Esophagus mucosa (tissue), 1 donor: ENCODE measurements at regions not wholly inside any gene's neighbourhood (a gene's known extent, or its start where the extent isn't known, plus 50 kb on each side); places are given as distances from the start of the nearest gene placed in this dataset.
"Not testable (repeated sequence)": the region's sequence is repeated elsewhere in the genome, so short reads cannot be mapped to it uniquely, and the experiment has no call there.

Source experiments
- ATAC-seq: fragments of 200-7000 bp; cut with Tn5 transposase; one replicate; pipeline ENCODE4 v1.9.1; 2020
- donor health status: DM: yes; HTN: yes; CAD: no.

- no peak for ATAC-seq
Observed at GRCh38 chr15:25624504-25625177, 185.8 kb upstream of the UBE3A start.

- ATAC-seq = no peak
Observed at GRCh38 chr15:25623708-25624107, 184.9 kb upstream of the UBE3A start.

GRCh38 chr15:25620466-25620865, 181.6 kb upstream of the UBE3A start:
- no peak for ATAC-seq

GRCh38 chr15:25619761-25620160, 180.9 kb upstream of the UBE3A start:
- ATAC-seq = no peak

- ATAC-seq = no peak
Observed at GRCh38 chr15:25619076-25619475, 180.3 kb upstream of the UBE3A start.

- ATAC-seq = no peak
Observed at GRCh38 chr15:25618161-25618560, 179.3 kb upstream of the UBE3A start.

GRCh38 chr15:25616471-25616870, 177.6 kb upstream of the UBE3A start:
- no peak for ATAC-seq

GRCh38 chr15:25613134-25613533, 174.3 kb upstream of the UBE3A start:
- ATAC-seq = no peak

- ATAC-seq = peak; percentile 47
Observed at GRCh38 chr15:25611603-25612002, 172.8 kb upstream of the UBE3A start.

GRCh38 chr15:25609371-25609770, 170.5 kb upstream of the UBE3A start:
- ATAC-seq = peak; percentile 23

GRCh38 chr15:25608926-25609325, 170.1 kb upstream of the UBE3A start:
- no peak for ATAC-seq

- ATAC-seq = no peak
Observed at GRCh38 chr15:25605151-25605550, 166.3 kb upstream of the UBE3A start.

- no peak for ATAC-seq
Observed at GRCh38 chr15:25600751-25601150, 161.9 kb upstream of the UBE3A start.

- no peak for ATAC-seq
Observed at GRCh38 chr15:25597571-25597970, 158.7 kb upstream of the UBE3A start.

- no peak for ATAC-seq
Observed at GRCh38 chr15:25596644-25597562, 158.1 kb upstream of the UBE3A start.

- no peak for ATAC-seq
Observed at GRCh38 chr15:25587616-25588340, 149.0 kb upstream of the UBE3A start.

- ATAC-seq = no peak
Observed at GRCh38 chr15:25582886-25583285, 144.1 kb upstream of the UBE3A start.

GRCh38 chr15:25579127-25579526, 140.3 kb upstream of the UBE3A start:
- ATAC-seq = no peak

GRCh38 chr15:25572191-25572590, 133.4 kb upstream of the UBE3A start:
- no peak for ATAC-seq

GRCh38 chr15:25568751-25569150, 129.9 kb upstream of the UBE3A start:
- no peak for ATAC-seq

GRCh38 chr15:25566545-25566944, 127.7 kb upstream of the UBE3A start:
- ATAC-seq = not testable (repeated sequence)

GRCh38 chr15:25565470-25566264, 126.8 kb upstream of the UBE3A start:
- no peak for ATAC-seq
